H1 (cell line): ENCODE measurements at regions not wholly inside any gene's neighbourhood (a gene's known extent, or its start where the extent isn't known, plus 50 kb on each side); places are given as distances from the start of the nearest gene placed in this dataset.

Experiments
- CTCF ChIA-PET: fragments of 300-600 bp; sonication (Branson Sonifier 250); formaldehyde crosslinking; loops from one replicate; lab custom pipeline; 2021; ENCODE audit not compliant: partially characterized antibody; lab: Charles Lee
- POLR2A ChIA-PET: fragments of 300-600 bp; sonication (Branson Sonifier 250); formaldehyde crosslinking; loops from one replicate; lab custom pipeline; 2021; ENCODE audit warnings: inconsistent platforms; ENCODE audit not compliant: partially characterized antibody; lab: Charles Lee
- DNase-seq, 2 experiments: peaks; one replicate each; pipeline versions ENCODE4 v3.0.0 to v3.0.0-alpha.2; 2010 to 2022; ENCODE audit warnings: low spot score in 2 of 2, low read depth in 1 of 2, mixed read lengths in 1 of 2
- FAIRE-seq: peaks from 2 replicates; lab custom pipeline; 2011; peaks lifted over from hg19 to GRCh38; lab: Jason Lieb, UNC
- H2AFZ ChIP-seq: 2 replicates; pipeline ENCODE4 v1.8.1; 2012; ENCODE audit warnings: low read length, inconsistent platforms
- H2AK5ac ChIP-seq: 2 replicates; pipeline ENCODE4 v1.6.1; 2013; ENCODE audit warnings: low read depth, low read length
- H2BK120ac ChIP-seq: replicated peaks from 2 replicates; pipeline ENCODE3; 2013; ENCODE audit warnings: low read depth, low read length, inconsistent platforms
- H2BK12ac ChIP-seq: 2 replicates; pipeline ENCODE4 v1.6.1; 2013; ENCODE audit warnings: low read depth, low read length
- H2BK15ac ChIP-seq: 2 replicates; pipeline ENCODE4 v1.6.1; 2013; ENCODE audit warnings: low read length
- H2BK20ac ChIP-seq: 2 replicates; pipeline ENCODE4 v1.6.1; 2013; ENCODE audit warnings: low read length
- H2BK5ac ChIP-seq: 2 replicates; pipeline ENCODE4 v1.6.1; 2013; ENCODE audit warnings: low read depth, low read length
- H3K14ac ChIP-seq: 2 replicates; pipeline ENCODE4 v1.6.1; 2013; ENCODE audit warnings: inconsistent platforms; ENCODE audit not compliant: insufficient read length
- H3K18ac ChIP-seq: 2 replicates; pipeline ENCODE4 v1.6.1; 2013; ENCODE audit warnings: low read length; ENCODE audit errors: extremely low read depth
- H3K23ac ChIP-seq: 2 replicates; pipeline ENCODE4 v1.6.1; 2013; ENCODE audit warnings: inconsistent platforms; ENCODE audit not compliant: insufficient read length
- H3K23me2 ChIP-seq: 2 replicates; pipeline ENCODE4 v1.6.1; 2013; ENCODE audit warnings: low read depth, low read length
- H3K27ac ChIP-seq: 2 replicates; pipeline ENCODE4 v1.6.1; 2011; ENCODE audit warnings: low read depth, low read length, inconsistent platforms
- H3K27me3 ChIP-seq, 4 experiments: replicated peaks in 1 of 4; 1 replicate in 1 of 4; 2 replicates in 3 of 4; pipeline versions ENCODE4 v1.6.1 to v1.8.1; 2011 to 2013; ENCODE audit warnings: low read length in 3 of 4, mild to moderate bottlenecking in 3 of 4, inconsistent platforms in 2 of 4, mixed read lengths in 2 of 4, moderate library complexity in 1 of 4; ENCODE audit not compliant: control insufficient read depth in 3 of 4, insufficient read depth in 3 of 4; ENCODE audit errors: extremely low read depth in 1 of 4
- H3K36me3 ChIP-seq, 4 experiments: 2 replicates each; pipeline versions ENCODE4 v1.6.1 to v1.8.1; 2011 to 2013; ENCODE audit warnings: mild to moderate bottlenecking in 4 of 4, low read length in 3 of 4, moderate library complexity in 2 of 4, control low read depth in 1 of 4, inconsistent platforms in 1 of 4; ENCODE audit not compliant: insufficient read depth in 4 of 4, control insufficient read depth in 2 of 4
- H3K4ac ChIP-seq: replicated peaks from 2 replicates; pipeline ENCODE3; 2013; ENCODE audit warnings: low read length, low read depth, mixed read lengths, inconsistent platforms; ENCODE audit not compliant: insufficient read length
- H3K4me1 ChIP-seq, 4 experiments: replicated peaks in 1 of 4; 1 replicate in 1 of 4; 2 replicates in 3 of 4; pipeline versions ENCODE4 v1.6.1 to v1.8.1; 2011 to 2013; ENCODE audit warnings: low read length in 3 of 4, inconsistent platforms in 2 of 4, mixed read lengths in 1 of 4; ENCODE audit not compliant: insufficient read depth in 4 of 4, control insufficient read depth in 3 of 4
- H3K4me2 ChIP-seq, 2 experiments: 2 replicates each; pipeline versions ENCODE4 v1.6.1 to v1.8.1; 2011 to 2013; ENCODE audit warnings: low read depth in 2 of 2, low read length in 2 of 2, control low read depth in 1 of 2, inconsistent platforms in 1 of 2, mild to moderate bottlenecking in 1 of 2; ENCODE audit not compliant: insufficient read depth in 1 of 2
- H3K4me3 ChIP-seq, 4 experiments: fragments of 200-600, 300-600 bp in 1 of 4; sonication (generic), shearing (Covaris generic), sonication (Bioruptor Twin) in 1 of 4; 2 replicates each; pipeline versions ENCODE4 v1.5.1 to v1.8.1; 2011 to 2016; ENCODE audit warnings: low read length in 4 of 4, low read depth in 3 of 4, control low read depth in 2 of 4, inconsistent platforms in 2 of 4, mild to moderate bottlenecking in 2 of 4, mixed read lengths in 1 of 4, moderate library complexity in 1 of 4; ENCODE audit not compliant: insufficient read depth in 2 of 4; ENCODE audit errors: extremely low read depth in 1 of 4
- H3K56ac ChIP-seq: replicated peaks from 2 replicates; pipeline ENCODE3; 2013; ENCODE audit warnings: low read depth, mild to moderate bottlenecking, mixed read lengths, low read length, inconsistent platforms; ENCODE audit not compliant: insufficient read length
- H3K79me1 ChIP-seq: 2 replicates; pipeline ENCODE4 v1.6.1; 2013; ENCODE audit warnings: low read depth, low read length, control low read depth
- H3K79me2 ChIP-seq, 2 experiments: 2 replicates each; pipeline versions ENCODE4 v1.6.1 to v1.8.1; 2012 to 2013; ENCODE audit warnings: low read length in 2 of 2, mild to moderate bottlenecking in 2 of 2, inconsistent platforms in 1 of 2; ENCODE audit not compliant: insufficient read depth in 2 of 2, control insufficient read depth in 1 of 2
- H3K9ac ChIP-seq, 4 experiments: replicated peaks in 1 of 4; 1 replicate in 1 of 4; 2 replicates in 3 of 4; pipeline versions ENCODE4 v1.6.1 to v1.8.1; 2011 to 2013; ENCODE audit warnings: low read depth in 3 of 4, low read length in 3 of 4, control low read depth in 2 of 4, mild to moderate bottlenecking in 2 of 4, moderate library complexity in 2 of 4, inconsistent platforms in 1 of 4; ENCODE audit errors: extremely low read depth in 1 of 4
- H3K9me3 ChIP-seq, 2 experiments: 2 replicates each; pipeline versions ENCODE4 v1.6.1 to v1.8.1; 2012 to 2013; ENCODE audit warnings: mild to moderate bottlenecking in 2 of 2, moderate library complexity in 2 of 2, control low read depth in 1 of 2, inconsistent platforms in 1 of 2, low read depth in 1 of 2, low read length in 1 of 2, mixed read lengths in 1 of 2; ENCODE audit not compliant: insufficient read depth in 2 of 2
- H4K20me1 ChIP-seq, 2 experiments: replicated peaks in 1 of 2; 2 replicates each; pipeline versions ENCODE3 to v1.8.1; 2011 to 2013; ENCODE audit warnings: inconsistent platforms in 2 of 2, low read length in 2 of 2, mild to moderate bottlenecking in 1 of 2; ENCODE audit not compliant: insufficient read depth in 2 of 2, control insufficient read depth in 1 of 2
- H4K5ac ChIP-seq: 2 replicates; pipeline ENCODE4 v1.6.1; 2013; ENCODE audit warnings: low read length, low read depth, mixed read lengths, inconsistent platforms; ENCODE audit not compliant: insufficient read length
- H4K8ac ChIP-seq: 2 replicates; pipeline ENCODE4 v1.8.0; 2013; ENCODE audit warnings: mild to moderate bottlenecking, moderate library complexity, low read length, inconsistent platforms; ENCODE audit not compliant: insufficient read depth; ENCODE audit errors: extremely low read depth
- H4K91ac ChIP-seq: replicated peaks from 2 replicates; pipeline ENCODE3; 2013; ENCODE audit warnings: low read length, mixed read lengths, inconsistent platforms; ENCODE audit not compliant: insufficient read length
- ASH2L ChIP-seq: fragments of 200-600, 300-600 bp; sonication (generic); IDR thresholded peaks from one replicate; pipeline ENCODE4 v1.7.1; 2017; ENCODE audit warnings: low read length
- BCL11A ChIP-seq, 2 experiments: IDR thresholded peaks; one replicate each; pipeline ENCODE4 v1.6.1; 2011; ENCODE audit warnings: low read depth in 2 of 2, low read length in 2 of 2, mild to moderate bottlenecking in 2 of 2
- CTBP2 ChIP-seq: IDR thresholded peaks from 2 replicates; pipeline ENCODE4 v1.7.0; 2011; ENCODE audit warnings: borderline replicate concordance, mild to moderate bottlenecking, moderate library complexity, mixed read lengths, low read length; ENCODE audit not compliant: insufficient read depth, insufficient read length
- EP300 ChIP-seq, 2 experiments: IDR thresholded peaks; 1 replicate in 1 of 2; 2 replicates in 1 of 2; pipeline ENCODE4 v1.6.1; 2011 to 2012; ENCODE audit warnings: low read depth in 2 of 2, low read length in 2 of 2, mild to moderate bottlenecking in 2 of 2, borderline replicate concordance in 1 of 2, inconsistent platforms in 1 of 2, moderate library complexity in 1 of 2
- RBBP5 ChIP-seq: IDR thresholded peaks from 2 replicates; pipeline ENCODE4 v1.7.1; 2012; ENCODE audit warnings: low read depth, mild to moderate bottlenecking, inconsistent platforms, low read length, moderate library complexity, borderline replicate concordance
- SP2 ChIP-seq: IDR thresholded peaks from 2 replicates; pipeline ENCODE4 v1.6.1; 2012; ENCODE audit warnings: mild to moderate bottlenecking, low read length, inconsistent platforms
- SUZ12 ChIP-seq: fragments of 200-600 bp; sonication (generic); IDR thresholded peaks from 2 replicates; pipeline ENCODE4 v1.6.1; 2012; ENCODE audit warnings: mild to moderate bottlenecking, inconsistent platforms, low read length, moderate library complexity, mixed read lengths
- TBP ChIP-seq: IDR thresholded peaks from 2 replicates; pipeline ENCODE4 v1.6.1; 2011; ENCODE audit warnings: low read depth, low read length, improper control_type of control experiment
- WGBS, 2 experiments: shearing (Covaris generic) in 1 of 2; methylation state at CpG; one replicate each; pipeline versions ENCODE4 v1.1.6 to v1.1.7; 2013 to 2015; ENCODE audit warnings: low lambda C conversion rate in 2 of 2, mixed read lengths in 2 of 2, inconsistent platforms in 1 of 2, low coverage in 1 of 2, missing lambda C conversion rate in 1 of 2; ENCODE audit not compliant: insufficient replicate concordance in 2 of 2, insufficient coverage in 1 of 2, insufficient read length in 1 of 2; ENCODE audit errors: extremely low coverage in 1 of 2, missing lambda C conversion rate in 1 of 2; 5-methylcytosine and 5-hydroxymethylcytosine counted together
- TF ChIP-seq, protein P1 (sequence below), 3 experiments: IDR thresholded peaks; 1 replicate in 2 of 3; 2 replicates in 1 of 3; pipeline versions ENCODE4 v1.5.1 to v1.6.1; 2011; ENCODE audit warnings: low read length in 3 of 3, mild to moderate bottlenecking in 3 of 3, inconsistent platforms in 2 of 3, low read depth in 1 of 3, moderate library complexity in 1 of 3; ENCODE audit not compliant: insufficient read depth in 1 of 3; ENCODE audit errors: control extremely low read depth in 1 of 3

GRCh38 chr16:85286066-85286831 lies 174.0 kb upstream of the CIBAR2 start:
- WGBS, 2 experiments: 95% methylated on average over 29 of the region's 29 CpGs; no CpG with 5 or more reads in 1 of the 2 experiments
- FAIRE-seq (no peak), DNase-seq (no peak)
- Histone ChIP-seq H3K4me1 (peaks cover 0 to 8% (median 1%) of the 10 kb centered on the region in 4 experiments; a peak in 5 of 7 replicates), H2AFZ (no peak overlapping the region), H3K4ac (no peak overlapping the region), H3K14ac (no peak overlapping the region), H2BK20ac (no peak overlapping the region), H4K5ac (no peak overlapping the region), H3K18ac (no peak overlapping the region), H3K9ac (no peak overlapping the region), H2BK5ac (no peak overlapping the region), H2AK5ac (no peak overlapping the region), H3K4me2 (no peak overlapping the region), H4K20me1 (peaks cover 6 to 19% of the 10 kb centered on the region in 2 experiments), H4K91ac (no peak overlapping the region), H2BK12ac (no peak overlapping the region), H3K79me2 (no peaks in the 10 kb centered on the region), H3K27me3 (no peaks in the 10 kb centered on the region), H3K23ac (no peak overlapping the region), H3K4me3 (no peak overlapping the region), H3K56ac (no peak overlapping the region), H4K8ac (no peak overlapping the region), H3K27ac (no peak overlapping the region), H2BK15ac (no peak overlapping the region), H3K9me3 (no peaks in the 10 kb centered on the region), H2BK120ac (no peak overlapping the region), H3K79me1 (no peaks in the 10 kb centered on the region; the same call in 1 of the 2 replicates), H3K23me2 (0 out of 2 replicates have a peak, but pooled peaks cover 1% of the 10 kb centered on the region), H3K36me3 (no peaks in the 10 kb centered on the region)
- ChIA-PET CTCF (interaction anchor here (0.9 to 15.8 kb wide), 8 partner anchors 8 to 143 kb away, joined by 3 to 165 read pairs (median 4); no protein-coding TSS in a partner anchor), POLR2A (interaction anchor here (0.5 to 0.7 kb wide), 2 partner anchors 31 to 115 kb away, joined by 3 read pairs; no protein-coding TSS in a partner anchor)
- TF ChIP-seq SP2 (no peak), EP300 (IDR thresholded peaks at IDR 0.05; ENCODE audit: borderline replicate concordance in 1 of 2, low read depth in 2 of 2, low read length in 2 of 2) (no peak), TBP (no peak), ASH2L (no peak), CTBP2 (no peak), BCL11A (IDR thresholded peaks at IDR 0.05; ENCODE audit: low read depth in 2 of 2, low read length in 2 of 2) (no peak), SUZ12 (no peak), RBBP5 (no peak)
- TF ChIP-seq, protein P1, sequence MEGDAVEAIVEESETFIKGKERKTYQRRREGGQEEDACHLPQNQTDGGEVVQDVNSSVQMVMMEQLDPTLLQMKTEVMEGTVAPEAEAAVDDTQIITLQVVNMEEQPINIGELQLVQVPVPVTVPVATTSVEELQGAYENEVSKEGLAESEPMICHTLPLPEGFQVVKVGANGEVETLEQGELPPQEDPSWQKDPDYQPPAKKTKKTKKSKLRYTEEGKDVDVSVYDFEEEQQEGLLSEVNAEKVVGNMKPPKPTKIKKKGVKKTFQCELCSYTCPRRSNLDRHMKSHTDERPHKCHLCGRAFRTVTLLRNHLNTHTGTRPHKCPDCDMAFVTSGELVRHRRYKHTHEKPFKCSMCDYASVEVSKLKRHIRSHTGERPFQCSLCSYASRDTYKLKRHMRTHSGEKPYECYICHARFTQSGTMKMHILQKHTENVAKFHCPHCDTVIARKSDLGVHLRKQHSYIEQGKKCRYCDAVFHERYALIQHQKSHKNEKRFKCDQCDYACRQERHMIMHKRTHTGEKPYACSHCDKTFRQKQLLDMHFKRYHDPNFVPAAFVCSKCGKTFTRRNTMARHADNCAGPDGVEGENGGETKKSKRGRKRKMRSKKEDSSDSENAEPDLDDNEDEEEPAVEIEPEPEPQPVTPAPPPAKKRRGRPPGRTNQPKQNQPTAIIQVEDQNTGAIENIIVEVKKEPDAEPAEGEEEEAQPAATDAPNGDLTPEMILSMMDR (IDR thresholded peaks at IDR 0.05; ENCODE audit: control extremely low read depth in 1 of 3, insufficient read depth in 1 of 3, low read depth in 1 of 3, low read length in 3 of 3): no peak
